Karpas-422 (cell line): ENCODE measurements at regions not wholly inside any gene's neighbourhood (a gene's known extent, or its start where the extent isn't known, plus 50 kb on each side); places are given as distances from the start of the nearest gene placed in this dataset.

ENCODE experiments used
- DNase-seq: peaks from one replicate; pipeline ENCODE4 v3.0.0-alpha.2; 2015
- H2AFZ ChIP-seq: fragments of 200-600 bp; sonication (generic); 2 replicates; pipeline ENCODE4 v1.6.1; 2014; ENCODE audit warnings: antibody characterized with exemption, low read length, mixed read lengths
- H3K27ac ChIP-seq: fragments of 200-600 bp; sonication (generic); 2 replicates; pipeline ENCODE4 v1.5.1; 2014; ENCODE audit warnings: mild to moderate bottlenecking, low read length, moderate library complexity
- H3K27me3 ChIP-seq: fragments of 200-600 bp; sonication (generic); 2 replicates; pipeline ENCODE4 v1.6.1; 2014; ENCODE audit warnings: low read length, mixed read lengths
- H3K36me3 ChIP-seq: fragments of 200-600 bp; sonication (generic); 2 replicates; pipeline ENCODE4 v1.6.1; 2014; ENCODE audit warnings: low read length, mixed read lengths; ENCODE audit not compliant: insufficient read depth
- H3K4me1 ChIP-seq: fragments of 200-600 bp; sonication (generic); 2 replicates; pipeline ENCODE4 v1.6.1; 2014; ENCODE audit warnings: mild to moderate bottlenecking, low read length, mixed read lengths
- H3K4me2 ChIP-seq: fragments of 200-600 bp; sonication (generic); 2 replicates; pipeline ENCODE4 v1.6.1; 2014; ENCODE audit warnings: low read length, low read depth, mild to moderate bottlenecking; ENCODE audit not compliant: poor library complexity, severe bottlenecking
- H3K4me3 ChIP-seq: fragments of 200-600 bp; sonication (generic); 2 replicates; pipeline ENCODE4 v1.5.1; 2014; ENCODE audit warnings: mild to moderate bottlenecking, antibody characterized with exemption, low read length, mixed read lengths
- H3K79me2 ChIP-seq: fragments of 200-600 bp; sonication (generic); 2 replicates; pipeline ENCODE4 v1.6.1; 2014; ENCODE audit warnings: mild to moderate bottlenecking, low read length, mixed read lengths
- H3K9ac ChIP-seq: fragments of 200-600 bp; sonication (generic); 2 replicates; pipeline ENCODE4 v1.6.0; 2014; ENCODE audit warnings: low read length
- H3K9me2 ChIP-seq: fragments of 200-600 bp; sonication (generic), shearing (Covaris generic); replicated peaks from 2 replicates; pipeline ENCODE4 v1.6.0; 2014; ENCODE audit warnings: mild to moderate bottlenecking, low read length, moderate library complexity; ENCODE audit not compliant: insufficient read depth
- H3K9me3 ChIP-seq: fragments of 300-700, 200-600 bp; sonication (generic); 2 replicates; pipeline ENCODE4 v1.6.1; 2014; ENCODE audit warnings: low read length, mixed read lengths
- H4K20me1 ChIP-seq: fragments of 200-600 bp; sonication (generic); 2 replicates; pipeline ENCODE4 v1.6.1; 2014; ENCODE audit warnings: mild to moderate bottlenecking, antibody characterized with exemption, low read length, low read depth; ENCODE audit not compliant: insufficient read depth

DNA sequence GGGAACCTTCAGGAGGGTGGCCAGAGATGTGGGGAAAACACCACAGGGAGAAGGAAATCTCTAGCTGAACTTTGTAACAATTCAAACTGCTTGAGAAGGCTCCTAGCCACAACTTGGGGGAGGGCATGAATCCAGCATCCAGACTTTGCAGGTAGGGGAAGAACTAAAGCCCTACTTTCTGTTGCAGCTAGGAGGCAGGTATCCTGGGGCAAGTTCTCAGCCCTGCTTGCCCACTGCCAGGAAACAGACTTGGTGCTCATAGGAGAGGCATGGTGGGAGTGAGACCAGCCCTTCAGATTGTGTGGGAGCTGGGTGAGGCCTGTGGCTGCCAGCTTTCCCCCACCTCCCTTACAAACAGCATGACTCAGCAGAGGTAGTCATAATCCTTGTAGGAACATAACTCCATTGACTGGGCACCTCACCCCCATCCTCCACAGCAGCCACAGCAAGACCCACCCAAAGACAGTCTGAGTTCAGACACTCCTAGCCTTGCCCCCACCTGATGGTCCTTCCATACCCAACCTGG, 209.5 kb upstream of the CPEB2 start:
- Histone ChIP-seq H2AFZ (no peak overlapping the region), H3K27ac (no peak overlapping the region), H3K4me1 (no peaks in the 10 kb centered on the region), H3K9me2 (no peaks in the 10 kb centered on the region), H3K9me3 (no peaks in the 10 kb centered on the region), H4K20me1 (no peaks in the 10 kb centered on the region), H3K27me3 (no peaks in the 10 kb centered on the region), H3K79me2 (no peaks in the 10 kb centered on the region), H3K4me2 (no peak overlapping the region), H3K9ac (no peak overlapping the region), H3K4me3 (no peak overlapping the region), H3K36me3 (no peaks in the 10 kb centered on the region)
- DNase-seq: no peak

DNA sequence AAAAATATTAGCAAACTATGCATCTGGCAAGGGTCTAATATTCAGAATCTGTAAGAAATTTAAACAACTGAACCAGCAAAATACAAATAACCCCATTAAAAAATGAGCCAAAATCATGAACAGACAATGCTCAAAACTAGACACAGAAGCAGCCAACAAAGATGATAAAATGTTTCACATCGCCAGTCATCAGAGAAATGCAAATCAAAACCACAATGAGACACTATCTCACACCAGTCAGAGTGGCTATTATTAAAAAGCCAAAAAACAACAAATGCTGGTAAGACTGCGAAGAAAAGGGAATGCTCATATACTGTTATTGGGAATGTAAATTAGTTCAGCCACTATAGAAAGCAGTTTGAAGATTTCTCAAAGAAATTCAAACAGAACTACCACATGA, 201.3 kb upstream of the CPEB2 start:
- no peaks in the 10 kb centered on the region for H3K79me2 ChIP-seq
- no peak overlapping the region for H3K4me3 ChIP-seq
- H3K27ac ChIP-seq: no peak overlapping the region
- no peaks in the 10 kb centered on the region for H3K27me3 ChIP-seq
- H3K4me2 ChIP-seq: no peak overlapping the region
- no peaks in the 10 kb centered on the region for H4K20me1 ChIP-seq
- H3K4me1 ChIP-seq: no peaks in the 10 kb centered on the region
- DNase-seq: no peak
- H3K9me3 ChIP-seq: no peaks in the 10 kb centered on the region; the same call in 1 of the 2 replicates
- no peak overlapping the region for H2AFZ ChIP-seq
- H3K9me2 ChIP-seq: no peaks in the 10 kb centered on the region
- H3K36me3 ChIP-seq: no peaks in the 10 kb centered on the region
- H3K9ac ChIP-seq: no peak overlapping the region

DNA sequence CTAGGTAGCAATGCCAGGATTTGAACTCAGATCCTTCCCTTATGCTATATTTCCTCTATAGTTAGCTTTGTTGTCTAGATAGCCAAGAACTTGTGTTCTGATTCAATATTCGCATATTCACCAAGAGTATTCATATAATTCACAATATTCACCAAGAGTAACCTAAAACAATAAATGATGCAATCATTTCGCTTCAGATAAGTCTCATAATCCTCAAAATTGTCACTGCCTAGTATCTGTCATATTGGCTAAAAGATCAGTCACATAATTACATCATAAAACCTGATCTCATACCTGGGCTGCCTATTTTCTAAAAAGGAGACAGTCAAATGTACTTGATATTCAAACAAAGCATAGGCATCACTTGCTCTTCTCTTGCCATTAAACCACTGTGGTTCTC, 199.7 kb upstream of the CPEB2 start:
- H3K36me3 ChIP-seq: no peaks in the 10 kb centered on the region
- no peak overlapping the region for H3K4me2 ChIP-seq
- H3K9ac ChIP-seq: no peak overlapping the region
- DNase-seq: no peak
- no peaks in the 10 kb centered on the region for H3K79me2 ChIP-seq
- H3K9me3 ChIP-seq: no peaks in the 10 kb centered on the region; the same call in 1 of the 2 replicates
- H2AFZ ChIP-seq: no peak overlapping the region
- no peaks in the 10 kb centered on the region for H4K20me1 ChIP-seq
- no peak overlapping the region for H3K27ac ChIP-seq
- H3K4me3 ChIP-seq: no peak overlapping the region
- H3K9me2 ChIP-seq: no peaks in the 10 kb centered on the region; the same call in 1 of the 2 replicates
- H3K27me3 ChIP-seq: no peaks in the 10 kb centered on the region
- no peaks in the 10 kb centered on the region for H3K4me1 ChIP-seq

DNA sequence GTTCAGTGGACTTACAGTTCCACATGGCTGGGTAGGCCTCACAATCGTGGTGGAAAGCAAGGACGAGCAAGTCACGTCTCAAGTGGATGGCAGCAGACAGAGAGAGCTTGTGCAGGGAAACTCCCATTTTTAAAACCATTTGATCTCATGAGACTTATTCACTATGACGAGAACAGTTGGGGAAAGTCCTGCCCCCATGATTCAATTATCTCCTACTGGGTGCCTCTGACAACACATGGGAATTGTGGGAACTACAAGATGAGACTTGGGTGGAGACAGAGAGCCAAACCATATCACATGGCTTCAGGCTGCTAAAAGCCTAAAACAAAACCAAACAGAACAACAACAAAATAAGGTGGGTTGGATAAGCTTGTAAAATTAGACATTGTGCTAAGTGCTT, 194.4 kb upstream of the CPEB2 start:
- DNase-seq: no peak
- H3K4me2 ChIP-seq: no peak overlapping the region

DNA sequence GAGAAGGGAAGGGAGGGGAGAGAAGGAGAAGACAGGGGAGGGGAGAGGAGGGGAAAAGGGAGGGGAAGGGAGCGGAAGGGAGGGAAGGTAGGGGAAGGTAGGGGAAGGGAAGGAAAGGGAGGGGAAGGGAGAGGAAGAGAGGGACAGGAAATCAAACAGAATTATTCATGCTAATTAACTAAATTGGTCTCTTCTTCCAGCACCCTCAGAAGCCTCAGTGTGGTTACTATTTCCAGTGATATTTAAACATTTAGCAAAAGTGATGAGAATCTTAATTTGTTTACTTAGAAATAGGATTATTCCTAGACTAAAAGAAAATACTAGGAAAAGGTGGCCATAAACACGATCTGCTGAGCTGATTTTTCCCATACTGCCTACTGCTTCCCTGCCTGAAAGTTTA, 193.1 kb upstream of the CPEB2 start:
- no peak overlapping the region for H2AFZ ChIP-seq
- no peaks in the 10 kb centered on the region for H4K20me1 ChIP-seq
- no peak overlapping the region for H3K27ac ChIP-seq
- H3K79me2 ChIP-seq: no peaks in the 10 kb centered on the region
- H3K4me3 ChIP-seq: no peak overlapping the region
- DNase-seq: no peak
- no peaks in the 10 kb centered on the region for H3K9me3 ChIP-seq
- no peaks in the 10 kb centered on the region for H3K4me1 ChIP-seq
- H3K9ac ChIP-seq: no peak overlapping the region
- H3K36me3 ChIP-seq: no peaks in the 10 kb centered on the region
- no peaks in the 10 kb centered on the region for H3K27me3 ChIP-seq
- no peak overlapping the region for H3K4me2 ChIP-seq
- no peaks in the 10 kb centered on the region; the same call in 1 of the 2 replicates for H3K9me2 ChIP-seq

More for the DNA sequence above, 194.4 kb upstream of the CPEB2 start:
- no peaks in the 10 kb centered on the region for H4K20me1 ChIP-seq
- no peaks in the 10 kb centered on the region for H3K79me2 ChIP-seq
- H3K9ac ChIP-seq: no peak overlapping the region
- H3K27ac ChIP-seq: no peak overlapping the region
- H3K9me3 ChIP-seq: no peaks in the 10 kb centered on the region
- no peaks in the 10 kb centered on the region for H3K4me1 ChIP-seq
- no peaks in the 10 kb centered on the region; the same call in 1 of the 2 replicates for H3K9me2 ChIP-seq
- H3K27me3 ChIP-seq: no peaks in the 10 kb centered on the region
- no peak overlapping the region for H2AFZ ChIP-seq
- H3K36me3 ChIP-seq: no peaks in the 10 kb centered on the region
- no peak overlapping the region for H3K4me3 ChIP-seq

DNA sequence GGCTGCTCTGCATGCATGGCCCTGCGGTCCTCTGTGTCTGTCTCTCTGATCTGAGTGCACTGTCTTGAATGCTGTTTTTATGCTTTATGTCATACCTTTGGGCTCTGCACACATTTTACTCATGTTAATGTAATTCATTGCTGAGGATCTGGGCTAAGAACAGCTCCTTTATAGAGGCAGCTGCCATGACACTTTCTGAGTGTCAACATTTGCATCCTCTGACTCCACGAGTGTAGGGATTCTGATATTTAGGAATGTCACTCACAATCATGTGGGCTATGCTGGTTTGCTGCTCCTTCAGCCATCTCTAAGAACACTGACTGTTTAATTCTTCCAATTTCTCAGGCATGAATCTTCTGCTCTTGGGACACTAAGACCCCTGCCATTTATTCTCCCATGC, 192.2 kb upstream of the CPEB2 start:
- H3K9me2 ChIP-seq: no peaks in the 10 kb centered on the region; the same call in 1 of the 2 replicates
- no peak overlapping the region for H2AFZ ChIP-seq
- H3K9ac ChIP-seq: no peak overlapping the region
- H4K20me1 ChIP-seq: no peaks in the 10 kb centered on the region
- DNase-seq: no peak
- no peaks in the 10 kb centered on the region for H3K27me3 ChIP-seq
- H3K27ac ChIP-seq: no peak overlapping the region
- no peak overlapping the region for H3K4me2 ChIP-seq
- no peak overlapping the region for H3K4me3 ChIP-seq
- H3K4me1 ChIP-seq: no peaks in the 10 kb centered on the region
- no peaks in the 10 kb centered on the region for H3K79me2 ChIP-seq
- H3K9me3 ChIP-seq: no peaks in the 10 kb centered on the region
- H3K36me3 ChIP-seq: no peaks in the 10 kb centered on the region

DNA sequence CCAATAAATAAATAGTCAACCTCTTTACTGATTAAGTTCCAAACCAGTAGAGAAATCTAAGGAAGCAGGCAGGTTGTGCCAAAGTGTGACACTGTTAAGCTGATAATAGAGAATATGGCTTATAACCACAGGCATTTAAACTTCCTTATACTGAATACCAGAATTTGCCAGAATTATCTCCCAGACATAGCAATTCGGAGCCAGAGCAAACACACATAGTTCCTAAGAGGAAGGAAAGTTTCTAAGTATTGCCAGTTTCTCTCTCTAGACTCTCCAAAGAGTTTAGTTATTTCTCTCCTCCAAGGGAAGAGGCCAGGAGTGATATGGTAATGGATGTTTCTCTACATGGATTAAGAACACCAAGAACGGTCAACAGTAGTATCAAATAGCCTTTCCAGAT, 191.7 kb upstream of the CPEB2 start:
- H3K36me3 ChIP-seq: no peaks in the 10 kb centered on the region
- H3K4me2 ChIP-seq: no peak overlapping the region
- no peak for DNase-seq
- no peaks in the 10 kb centered on the region for H4K20me1 ChIP-seq
- no peaks in the 10 kb centered on the region for H3K9me3 ChIP-seq
- no peaks in the 10 kb centered on the region; the same call in 1 of the 2 replicates for H3K9me2 ChIP-seq
- H3K4me3 ChIP-seq: no peak overlapping the region
- H3K4me1 ChIP-seq: no peaks in the 10 kb centered on the region
- no peak overlapping the region for H3K27ac ChIP-seq
- H2AFZ ChIP-seq: no peak overlapping the region
- no peak overlapping the region for H3K9ac ChIP-seq
- H3K79me2 ChIP-seq: no peaks in the 10 kb centered on the region
- H3K27me3 ChIP-seq: no peaks in the 10 kb centered on the region

DNA sequence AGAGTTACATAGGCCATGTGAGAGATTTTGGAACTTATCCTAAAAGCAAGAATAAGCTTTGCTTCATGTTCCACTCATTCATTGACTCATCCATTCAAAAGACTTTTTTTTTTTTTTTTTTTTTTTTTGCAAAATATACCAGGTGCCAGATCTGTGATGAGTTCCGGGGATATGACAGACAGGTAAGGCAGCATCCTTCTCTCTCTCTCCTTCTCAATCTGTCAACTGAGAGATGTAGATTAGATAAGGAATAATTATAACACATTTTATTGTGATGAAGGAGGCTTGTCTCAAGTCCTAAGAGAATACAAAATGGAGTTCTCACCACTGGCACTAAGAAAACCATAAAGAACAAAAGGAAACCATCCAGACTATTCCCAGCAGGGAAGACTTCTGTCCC, 190.2 kb upstream of the CPEB2 start:
- H2AFZ ChIP-seq: no peak overlapping the region
- H3K27ac ChIP-seq: no peak overlapping the region
- no peak overlapping the region for H3K4me3 ChIP-seq
- no peaks in the 10 kb centered on the region for H3K9me3 ChIP-seq
- H3K9me2 ChIP-seq: no peaks in the 10 kb centered on the region
- H3K4me1 ChIP-seq: no peaks in the 10 kb centered on the region
- H3K27me3 ChIP-seq: no peaks in the 10 kb centered on the region
- no peak for DNase-seq
- H3K9ac ChIP-seq: no peak overlapping the region
- H4K20me1 ChIP-seq: no peaks in the 10 kb centered on the region
- H3K36me3 ChIP-seq: no peaks in the 10 kb centered on the region
- H3K79me2 ChIP-seq: no peaks in the 10 kb centered on the region
- H3K4me2 ChIP-seq: no peak overlapping the region
